A549 (cell line): ENCODE measurements at regions not wholly inside any gene's neighbourhood (a gene's known extent, or its start where the extent isn't known, plus 50 kb on each side); places are given as distances from the start of the nearest gene placed in this dataset.
"Not testable (repeated sequence)": the region's sequence is repeated elsewhere in the genome, so short reads cannot be mapped to it uniquely, and the experiment has no call there.

ENCODE experiments used
- ATAC-seq, 2 experiments: fragments of 200-7000 bp in 1 of 2; fragments of >200 bp in 1 of 2; cut with Nextera tagmentation in 1 of 2; cut with Tn5 transposase in 1 of 2; 3 replicates each; pipeline versions ENCODE4 v1.8.0 to v1.9.1; 2018 to 2020; ENCODE audit warnings: mild to moderate bottlenecking in 1 of 2, moderate library complexity in 1 of 2
- CTCF ChIA-PET: fragments of 300-600 bp; sonication (Branson Sonifier 250); formaldehyde crosslinking; extraction: SDS; loops from one replicate; lab custom pipeline; 2021; ENCODE audit warnings: antibody characterized with exemption, inconsistent platforms; lab: Yijun Ruan, JAX
- POLR2A ChIA-PET: fragments of 350-600 bp; formaldehyde crosslinking; extraction: SDS; loops from one replicate; lab custom pipeline; 2021; ENCODE audit warnings: antibody characterized with exemption, inconsistent platforms; lab: Yijun Ruan, JAX
- DNase-seq, 2 experiments: peaks; one replicate each; pipeline versions ENCODE4 v3.0.0 to v3.0.0-alpha.2; 2011 to 2016; ENCODE audit warnings: low read depth in 1 of 2, low spot score in 1 of 2
- FAIRE-seq: peaks from 2 replicates; lab custom pipeline; 2011; peaks lifted over from hg19 to GRCh38; lab: Jason Lieb, UNC
- H3K27ac ChIP-seq, 2 experiments: fragments of >200 bp; sonication (Bioruptor Twin); formaldehyde crosslinking; 3 replicates each; pipeline ENCODE4 v1.5.1; 2016 to 2017
- H3K4me1 ChIP-seq: fragments of >200 bp; sonication (Bioruptor Twin); formaldehyde crosslinking; 3 replicates; pipeline ENCODE4 v1.6.1; 2016
- H3K4me2 ChIP-seq: fragments of >200 bp; sonication (Bioruptor Twin); formaldehyde crosslinking; 3 replicates; pipeline ENCODE4 v1.6.1; 2016
- H3K4me3 ChIP-seq: fragments of >200 bp; sonication (Bioruptor Twin); formaldehyde crosslinking; 3 replicates; pipeline ENCODE4 v1.5.1; 2016
- H3K9me3 ChIP-seq: fragments of >200 bp; sonication (Bioruptor Twin); formaldehyde crosslinking; 3 replicates; pipeline ENCODE4 v1.6.1; 2016
- CBX8 ChIP-seq: fragments of 200-600 bp; sonication (generic); IDR thresholded peaks from 2 replicates; pipeline ENCODE4 v1.6.1; 2016
- CEBPB ChIP-seq, 2 experiments: fragments of >200 bp in 1 of 2; sonication (Bioruptor Twin) in 1 of 2; formaldehyde crosslinking in 1 of 2; IDR thresholded peaks; 2 replicates each; pipeline ENCODE4 v1.6.1; 2012 to 2016
- CHD4 ChIP-seq: fragments of 200-600 bp; sonication (generic); IDR thresholded peaks from 2 replicates; pipeline ENCODE4 v1.6.1; 2016; ENCODE audit warnings: antibody characterized with exemption, mild to moderate bottlenecking, borderline replicate concordance
- ESRRA ChIP-seq: fragments of 150-350 bp; IDR thresholded peaks from 2 replicates; pipeline ENCODE4 v1.6.1; 2014; ENCODE audit warnings: mild to moderate bottlenecking, low read length, borderline replicate concordance
- FOSB ChIP-seq: fragments of 250-450 bp; sonication (Bioruptor Pico); IDR thresholded peaks from 2 replicates; pipeline ENCODE4 v1.5.0; 2020; ENCODE audit warnings: mild to moderate bottlenecking, moderate library complexity
- FOSL2 ChIP-seq, 2 experiments: fragments of 450-650 bp in 1 of 2; fragments of >200 bp in 1 of 2; sonication (Bioruptor Twin) in 1 of 2; formaldehyde crosslinking; IDR thresholded peaks; 2 replicates each; pipeline versions ENCODE4 v1.5.0 to v1.6.1; 2016 to 2020; ENCODE audit warnings: mild to moderate bottlenecking in 1 of 2, moderate library complexity in 1 of 2
- GATA3 ChIP-seq: IDR thresholded peaks from 2 replicates; pipeline ENCODE4 v1.6.1; 2012; ENCODE audit warnings: borderline replicate concordance
- MAZ ChIP-seq: fragments of 150-350 bp; IDR thresholded peaks from 2 replicates; pipeline ENCODE4 v1.6.1; 2014; ENCODE audit warnings: antibody characterized with exemption, low read depth, low read length, borderline replicate concordance
- NFE2L2 ChIP-seq: fragments of 150-350 bp; conservative IDR thresholded peaks from 2 replicates; pipeline ENCODE4 v1.6.1; 2014; ENCODE audit warnings: low read length
- POLR2A ChIP-seq: IDR thresholded peaks from 2 replicates; pipeline ENCODE4 v1.6.1; 2012; ENCODE audit warnings: mild to moderate bottlenecking, low read length
- RARB ChIP-seq: fragments of 250-450 bp; sonication (Bioruptor Pico); IDR thresholded peaks from 2 replicates; pipeline ENCODE4 v1.8.0; 2021; ENCODE audit warnings: mild to moderate bottlenecking, moderate library complexity
- TP53 ChIP-seq: fragments of 250-450 bp; sonication (Bioruptor Pico); IDR thresholded peaks from 2 replicates; pipeline ENCODE4 v1.5.0; 2021; ENCODE audit warnings: mild to moderate bottlenecking, moderate library complexity
- ZC3H11A ChIP-seq: fragments of 450-650 bp; IDR thresholded peaks from 2 replicates; pipeline ENCODE4 v1.6.1; 2014; ENCODE audit warnings: antibody characterized with exemption, mild to moderate bottlenecking
- ZFP36 ChIP-seq: fragments of 450-650 bp; IDR thresholded peaks from 2 replicates; pipeline ENCODE4 v1.6.1; 2014; ENCODE audit warnings: borderline replicate concordance; ENCODE audit not compliant: partially characterized antibody
- ZNF302 ChIP-seq: fragments of 250-450 bp; sonication (Bioruptor Pico); IDR thresholded peaks from 2 replicates; pipeline ENCODE4 v1.9.0; 2021; ENCODE audit warnings: inconsistent platforms, mild to moderate bottlenecking, moderate library complexity
- WGBS: methylation state at CpG from one replicate; pipeline ENCODE4 v1.1.6; 2017; ENCODE audit errors: missing lambda C conversion rate; 5-methylcytosine and 5-hydroxymethylcytosine counted together
- TF ChIP-seq, protein P1 (sequence below): fragments of 200-600 bp; sonication (generic); IDR thresholded peaks from 2 replicates; pipeline ENCODE4 v1.6.1; 2016; ENCODE audit warnings: antibody characterized with exemption, mild to moderate bottlenecking, moderate library complexity
- TF ChIP-seq, protein P2 (sequence below): fragments of 150-350 bp; IDR thresholded peaks from 2 replicates; pipeline ENCODE4 v1.6.1; 2014; ENCODE audit warnings: low read depth, mild to moderate bottlenecking, low read length
- TF ChIP-seq, protein P3 (sequence below): fragments of >200 bp; sonication (Bioruptor Twin); formaldehyde crosslinking; IDR thresholded peaks from 3 replicates; pipeline ENCODE4 v1.6.1; 2016
- TF ChIP-seq, protein P4 (sequence below): IDR thresholded peaks from 2 replicates; pipeline ENCODE4 v1.6.1; 2012

DNA sequence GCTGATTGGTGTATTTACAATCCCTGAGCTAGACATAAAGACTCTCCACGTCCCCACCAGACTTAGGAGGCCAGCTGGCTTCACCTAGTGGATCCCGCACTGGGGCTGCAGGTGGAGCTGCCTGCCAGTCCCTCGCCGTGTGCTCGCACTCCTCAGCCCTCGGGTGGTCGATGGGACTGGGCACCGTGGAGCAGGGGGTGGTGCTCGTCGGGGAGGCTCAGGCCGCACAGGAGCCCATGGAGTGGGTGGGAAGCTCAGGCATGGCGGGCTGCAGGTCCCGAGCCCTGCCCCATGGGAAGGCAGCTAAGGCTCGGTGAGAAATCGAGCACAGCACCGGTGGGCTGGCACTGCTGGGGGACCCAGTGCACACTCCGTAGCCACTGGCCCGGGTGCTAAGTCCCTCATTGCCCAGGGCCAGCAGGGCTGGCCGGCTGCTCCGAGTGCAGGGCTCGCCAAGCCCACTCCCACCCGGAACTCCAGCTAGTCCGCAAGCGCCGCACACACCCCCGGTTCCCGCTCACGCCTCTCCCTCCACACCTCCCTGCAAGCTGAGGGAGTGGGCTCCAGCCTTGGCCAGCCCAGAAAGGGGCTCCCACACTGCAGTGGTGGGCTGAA, 1441.2 kb upstream of the ACVR2A start:
- DNase-seq, H3K4me1 ChIP-seq, FAIRE-seq, H3K4me2 ChIP-seq, ATAC-seq, POLR2A ChIA-PET, H3K27ac ChIP-seq, H3K4me3 ChIP-seq, H3K9me3 ChIP-seq: not testable (repeated sequence)
- CTCF ChIA-PET: interaction anchor here (0.6 kb wide), 1 partner anchor 9 kb away, joined by 3 read pairs; no protein-coding TSS in a partner anchor
- WGBS: 80% methylated on average over 1 of the region's 28 CpGs

DNA sequence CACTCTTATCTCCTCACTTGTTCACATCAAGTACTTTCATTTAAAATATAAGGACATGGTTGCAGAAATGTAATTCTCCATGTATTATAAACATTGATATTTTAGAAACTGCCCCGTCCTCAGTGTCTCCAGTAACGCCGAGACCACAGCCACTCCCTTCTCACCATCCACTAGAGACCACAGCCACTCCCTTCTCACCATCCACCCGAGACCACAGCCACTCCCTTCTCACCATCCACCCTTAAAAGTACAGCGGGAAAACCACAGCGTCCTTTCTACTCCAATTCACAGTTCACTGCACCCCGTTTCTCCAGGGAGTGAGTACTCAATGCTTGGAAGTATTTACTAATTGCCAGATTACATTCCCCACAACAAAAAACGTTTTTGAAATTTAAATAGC, 1452.2 kb upstream of the ACVR2A start:
- 15% methylated on average over 8 of the region's 8 CpGs for WGBS
- FAIRE-seq (no peak), DNase-seq (no peak), ATAC-seq (no peak)
- no peaks in the 10 kb centered on the region; the same call in 2 of the 3 replicates for H3K4me1 ChIP-seq
- H3K4me2 ChIP-seq: peak overlapping the region; percentile 61
- H3K9me3 ChIP-seq: no peaks in the 10 kb centered on the region
- TF ChIP-seq ESRRA (no peak), FOSL2 (IDR thresholded peaks at IDR 0.05) (no peak), FOSL2 (CRISPR knock-in tag; IDR thresholded peaks at IDR 0.05) (no peak), RARB (no peak), GATA3 (no peak), CEBPB (IDR thresholded peaks at IDR 0.05) (no peak), CBX8 (no peak), ZFP36 (no peak), ZC3H11A (no peak), TP53 (CRISPR knock-in tag) (no peak), CHD4 (no peak), ZNF302 (CRISPR knock-in tag) (no peak), FOSB (CRISPR knock-in tag) (no peak)
- TF ChIP-seq, protein P1, sequence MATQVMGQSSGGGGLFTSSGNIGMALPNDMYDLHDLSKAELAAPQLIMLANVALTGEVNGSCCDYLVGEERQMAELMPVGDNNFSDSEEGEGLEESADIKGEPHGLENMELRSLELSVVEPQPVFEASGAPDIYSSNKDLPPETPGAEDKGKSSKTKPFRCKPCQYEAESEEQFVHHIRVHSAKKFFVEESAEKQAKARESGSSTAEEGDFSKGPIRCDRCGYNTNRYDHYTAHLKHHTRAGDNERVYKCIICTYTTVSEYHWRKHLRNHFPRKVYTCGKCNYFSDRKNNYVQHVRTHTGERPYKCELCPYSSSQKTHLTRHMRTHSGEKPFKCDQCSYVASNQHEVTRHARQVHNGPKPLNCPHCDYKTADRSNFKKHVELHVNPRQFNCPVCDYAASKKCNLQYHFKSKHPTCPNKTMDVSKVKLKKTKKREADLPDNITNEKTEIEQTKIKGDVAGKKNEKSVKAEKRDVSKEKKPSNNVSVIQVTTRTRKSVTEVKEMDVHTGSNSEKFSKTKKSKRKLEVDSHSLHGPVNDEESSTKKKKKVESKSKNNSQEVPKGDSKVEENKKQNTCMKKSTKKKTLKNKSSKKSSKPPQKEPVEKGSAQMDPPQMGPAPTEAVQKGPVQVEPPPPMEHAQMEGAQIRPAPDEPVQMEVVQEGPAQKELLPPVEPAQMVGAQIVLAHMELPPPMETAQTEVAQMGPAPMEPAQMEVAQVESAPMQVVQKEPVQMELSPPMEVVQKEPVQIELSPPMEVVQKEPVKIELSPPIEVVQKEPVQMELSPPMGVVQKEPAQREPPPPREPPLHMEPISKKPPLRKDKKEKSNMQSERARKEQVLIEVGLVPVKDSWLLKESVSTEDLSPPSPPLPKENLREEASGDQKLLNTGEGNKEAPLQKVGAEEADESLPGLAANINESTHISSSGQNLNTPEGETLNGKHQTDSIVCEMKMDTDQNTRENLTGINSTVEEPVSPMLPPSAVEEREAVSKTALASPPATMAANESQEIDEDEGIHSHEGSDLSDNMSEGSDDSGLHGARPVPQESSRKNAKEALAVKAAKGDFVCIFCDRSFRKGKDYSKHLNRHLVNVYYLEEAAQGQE: no peak
- TF ChIP-seq, protein P2, sequence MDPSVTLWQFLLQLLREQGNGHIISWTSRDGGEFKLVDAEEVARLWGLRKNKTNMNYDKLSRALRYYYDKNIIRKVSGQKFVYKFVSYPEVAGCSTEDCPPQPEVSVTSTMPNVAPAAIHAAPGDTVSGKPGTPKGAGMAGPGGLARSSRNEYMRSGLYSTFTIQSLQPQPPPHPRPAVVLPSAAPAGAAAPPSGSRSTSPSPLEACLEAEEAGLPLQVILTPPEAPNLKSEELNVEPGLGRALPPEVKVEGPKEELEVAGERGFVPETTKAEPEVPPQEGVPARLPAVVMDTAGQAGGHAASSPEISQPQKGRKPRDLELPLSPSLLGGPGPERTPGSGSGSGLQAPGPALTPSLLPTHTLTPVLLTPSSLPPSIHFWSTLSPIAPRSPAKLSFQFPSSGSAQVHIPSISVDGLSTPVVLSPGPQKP: no peak
- no peak overlapping the region for H3K27ac ChIP-seq
- ChIA-PET CTCF (no interaction called here), POLR2A (no interaction called here)
- peak overlapping the region; percentile 18; the same call in 1 of the 3 replicates for H3K4me3 ChIP-seq

DNA sequence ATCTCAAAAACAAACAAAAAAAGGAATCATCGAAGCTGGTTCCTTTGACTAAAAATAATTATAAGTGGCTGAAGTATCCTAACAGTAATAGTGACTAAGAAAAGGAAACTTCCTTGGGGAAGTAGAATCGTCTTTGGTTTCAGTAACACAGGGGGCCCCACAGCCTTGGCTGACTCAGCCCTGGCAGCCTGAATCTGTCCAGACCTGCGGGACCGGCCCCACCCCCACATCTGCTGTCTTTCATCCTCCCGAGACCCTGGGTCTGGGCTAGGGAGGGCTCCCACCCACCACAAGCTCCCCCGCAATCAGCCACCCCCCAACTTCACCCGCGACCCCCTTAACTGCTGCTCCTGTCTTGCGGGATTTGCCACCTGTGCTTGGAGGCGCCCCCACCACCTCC, 1452.6 kb upstream of the ACVR2A start:
- DNase-seq (no peak), FAIRE-seq (no peak), ATAC-seq (no peak)
- CTCF ChIA-PET: no interaction called here
- POLR2A ChIA-PET: no interaction called here
- Histone ChIP-seq H3K9me3 (no peaks in the 10 kb centered on the region), H3K4me1 (no peaks in the 10 kb centered on the region; the same call in 2 of the 3 replicates), H3K4me2 (peak overlapping the region; percentile 61)
- 32% methylated on average over 9 of the region's 10 CpGs for WGBS
- TF ChIP-seq NFE2L2: no peak
- TF ChIP-seq, protein P3, sequence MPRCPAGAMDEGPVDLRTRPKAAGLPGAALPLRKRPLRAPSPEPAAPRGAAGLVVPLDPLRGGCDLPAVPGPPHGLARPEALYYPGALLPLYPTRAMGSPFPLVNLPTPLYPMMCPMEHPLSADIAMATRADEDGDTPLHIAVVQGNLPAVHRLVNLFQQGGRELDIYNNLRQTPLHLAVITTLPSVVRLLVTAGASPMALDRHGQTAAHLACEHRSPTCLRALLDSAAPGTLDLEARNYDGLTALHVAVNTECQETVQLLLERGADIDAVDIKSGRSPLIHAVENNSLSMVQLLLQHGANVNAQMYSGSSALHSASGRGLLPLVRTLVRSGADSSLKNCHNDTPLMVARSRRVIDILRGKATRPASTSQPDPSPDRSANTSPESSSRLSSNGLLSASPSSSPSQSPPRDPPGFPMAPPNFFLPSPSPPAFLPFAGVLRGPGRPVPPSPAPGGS: no peak
- TF ChIP-seq, protein P4, sequence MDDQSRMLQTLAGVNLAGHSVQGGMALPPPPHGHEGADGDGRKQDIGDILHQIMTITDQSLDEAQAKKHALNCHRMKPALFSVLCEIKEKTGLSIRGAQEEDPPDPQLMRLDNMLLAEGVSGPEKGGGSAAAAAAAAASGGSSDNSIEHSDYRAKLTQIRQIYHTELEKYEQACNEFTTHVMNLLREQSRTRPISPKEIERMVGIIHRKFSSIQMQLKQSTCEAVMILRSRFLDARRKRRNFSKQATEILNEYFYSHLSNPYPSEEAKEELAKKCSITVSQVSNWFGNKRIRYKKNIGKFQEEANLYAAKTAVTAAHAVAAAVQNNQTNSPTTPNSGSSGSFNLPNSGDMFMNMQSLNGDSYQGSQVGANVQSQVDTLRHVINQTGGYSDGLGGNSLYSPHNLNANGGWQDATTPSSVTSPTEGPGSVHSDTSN: no peak
- no peak for TF ChIP-seq POLR2A
- TF ChIP-seq TP53 (CRISPR knock-in tag): no peak
- no peak for TF ChIP-seq MAZ
- TF ChIP-seq, all 56 proteins: peak for 0
- H3K27ac ChIP-seq: no peak overlapping the region
- peak overlapping the region; percentile 18; the same call in 1 of the 3 replicates for H3K4me3 ChIP-seq
